ENCODE measurements at regions not wholly inside any gene's neighbourhood (a gene's known extent, or its start where the extent isn't known, plus 50 kb on each side); places are given as distances from the start of the nearest gene placed in this dataset.

DNA sequence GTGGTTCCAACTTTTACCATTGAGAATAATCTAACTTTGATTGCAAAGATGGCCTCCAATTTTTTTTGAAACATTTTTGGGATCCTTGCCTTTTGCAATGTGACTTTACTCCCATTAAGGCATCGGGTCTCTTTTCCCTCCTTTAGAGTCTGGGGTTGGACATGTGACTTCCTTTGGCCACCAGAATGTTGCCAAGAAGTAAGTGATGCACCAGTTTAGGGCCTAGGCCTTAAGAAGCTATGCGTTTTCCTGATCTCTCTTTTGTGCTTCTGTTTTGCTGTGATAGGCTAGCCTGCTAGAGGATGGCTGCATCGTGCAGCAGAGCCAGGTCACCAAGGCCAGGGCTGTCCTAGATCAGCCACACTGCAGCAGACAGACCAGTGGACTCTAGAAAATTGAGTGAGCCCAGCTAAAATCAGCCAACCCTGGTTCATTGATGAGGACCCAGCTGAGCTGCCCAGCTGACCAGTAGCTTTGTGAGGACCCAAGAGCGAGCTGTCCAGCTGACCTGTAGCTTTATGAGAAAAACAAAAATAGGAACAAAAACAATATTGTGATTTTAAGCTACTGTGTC, 594.0 kb upstream of the JAG1 start:
- TF ChIP-seq CTCF (IDR thresholded peaks at IDR 0.05; ENCODE audit: low read length) (no peak), EZH2phosphoT487 (IDR thresholded peaks at IDR 0.05; ENCODE audit: low read length) (no peak), EZH2 (optimal IDR thresholded peaks at IDR 0.05; ENCODE audit: low read depth, low read length) (no peak)
